Coronary artery (tissue), 2 donors: ENCODE measurements at regions not wholly inside any gene's neighbourhood (a gene's known extent, or its start where the extent isn't known, plus 50 kb on each side); places are given as distances from the start of the nearest gene placed in this dataset.

Experiments used
- DNase-seq: peaks from one replicate; pipeline ENCODE4 v3.0.0-alpha.2; 2017; ENCODE audit warnings: low spot score
- H3K27ac ChIP-seq, 2 donors: fragments of 200-600 bp; sonication (generic); one replicate each; pipeline ENCODE4 v1.5.1; 2016 to 2019
- H3K4me3 ChIP-seq: fragments of 200-600 bp; sonication (generic); 2 replicates; pipeline ENCODE4 v1.5.1; 2016; ENCODE audit warnings: mild to moderate bottlenecking, moderate library complexity
- TF ChIP-seq, protein P1 (sequence below): fragments of 200-600 bp; sonication (generic); IDR thresholded peaks from one replicate; pipeline ENCODE4 v1.5.1; 2019; ENCODE audit warnings: antibody characterized with exemption

- TF ChIP-seq, protein P1, sequence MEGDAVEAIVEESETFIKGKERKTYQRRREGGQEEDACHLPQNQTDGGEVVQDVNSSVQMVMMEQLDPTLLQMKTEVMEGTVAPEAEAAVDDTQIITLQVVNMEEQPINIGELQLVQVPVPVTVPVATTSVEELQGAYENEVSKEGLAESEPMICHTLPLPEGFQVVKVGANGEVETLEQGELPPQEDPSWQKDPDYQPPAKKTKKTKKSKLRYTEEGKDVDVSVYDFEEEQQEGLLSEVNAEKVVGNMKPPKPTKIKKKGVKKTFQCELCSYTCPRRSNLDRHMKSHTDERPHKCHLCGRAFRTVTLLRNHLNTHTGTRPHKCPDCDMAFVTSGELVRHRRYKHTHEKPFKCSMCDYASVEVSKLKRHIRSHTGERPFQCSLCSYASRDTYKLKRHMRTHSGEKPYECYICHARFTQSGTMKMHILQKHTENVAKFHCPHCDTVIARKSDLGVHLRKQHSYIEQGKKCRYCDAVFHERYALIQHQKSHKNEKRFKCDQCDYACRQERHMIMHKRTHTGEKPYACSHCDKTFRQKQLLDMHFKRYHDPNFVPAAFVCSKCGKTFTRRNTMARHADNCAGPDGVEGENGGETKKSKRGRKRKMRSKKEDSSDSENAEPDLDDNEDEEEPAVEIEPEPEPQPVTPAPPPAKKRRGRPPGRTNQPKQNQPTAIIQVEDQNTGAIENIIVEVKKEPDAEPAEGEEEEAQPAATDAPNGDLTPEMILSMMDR, result no peak
- DNase-seq, result no peak
- Histone ChIP-seq H3K27ac (no peak overlapping the region), H3K4me3 (no peak overlapping the region)
These were observed 110.1 kb downstream of the DLEU7 start for GRCh38 chr13:50733392-50733791.

GRCh38 chr13:50735071-50735470 lies 108.4 kb downstream of the DLEU7 start:
- Histone ChIP-seq H3K4me3 (no peak overlapping the region), H3K27ac (no peak overlapping the region)
- TF ChIP-seq, protein P1, result no peak
- no peak for DNase-seq

- TF ChIP-seq, protein P1, result no peak
- Histone ChIP-seq H3K4me3 (no peak overlapping the region), H3K27ac (no peak overlapping the region)
- DNase-seq, result no peak
These were observed 103.3 kb downstream of the DLEU7 start for GRCh38 chr13:50740052-50740741.

DNA sequence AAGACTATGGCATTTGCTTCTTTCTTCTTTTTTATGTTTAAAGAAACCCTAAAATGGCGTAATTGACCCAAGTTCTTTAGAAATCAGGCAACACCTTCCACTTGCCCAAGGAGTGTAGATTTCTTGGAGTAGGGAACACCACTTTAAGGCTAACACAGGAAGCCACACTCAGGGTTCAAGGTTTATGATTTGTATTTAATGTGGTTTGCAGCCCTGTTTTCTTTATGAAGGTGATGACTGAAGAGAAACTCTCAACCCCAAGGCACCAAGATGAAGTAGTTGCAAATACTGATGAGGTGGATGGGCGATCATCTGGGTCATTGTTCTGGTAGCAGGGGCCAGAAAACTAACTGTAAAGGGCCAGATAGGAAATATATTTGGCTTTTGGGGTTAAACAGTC lies 101.1 kb downstream of the DLEU7 start:
- no peak for DNase-seq
- TF ChIP-seq, protein P1, result no peak
- H3K4me3 ChIP-seq, result no peak overlapping the region
- H3K27ac ChIP-seq, result no peak overlapping the region

DNA sequence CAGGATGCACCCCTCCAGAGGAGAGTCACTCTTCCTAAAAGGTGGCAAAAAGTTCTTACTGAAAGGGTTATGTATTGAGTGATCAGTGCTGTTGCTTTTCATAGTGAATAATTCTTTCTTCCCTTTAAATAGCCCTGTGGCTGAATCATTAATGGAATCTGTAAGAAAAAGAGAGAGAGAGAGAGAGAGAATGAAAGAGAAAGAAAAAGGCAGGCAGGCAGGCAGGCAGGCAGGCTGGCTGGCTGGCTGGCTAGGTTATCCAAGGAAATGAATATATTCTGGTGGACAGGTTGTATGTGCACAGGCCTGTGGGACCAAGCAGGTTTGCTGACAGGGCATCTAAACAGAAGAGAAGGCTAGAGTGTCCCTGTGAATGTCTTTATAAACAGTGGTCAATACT lies 100.5 kb downstream of the DLEU7 start:
- no peak overlapping the region for H3K27ac ChIP-seq
- H3K4me3 ChIP-seq, result no peak overlapping the region
- TF ChIP-seq, protein P1, result no peak
- no peak for DNase-seq

- Histone ChIP-seq H3K27ac (no peak overlapping the region), H3K4me3 (no peak overlapping the region)
- DNase-seq, result no peak
- TF ChIP-seq, protein P1, result no peak
These were observed 99.3 kb downstream of the DLEU7 start for GRCh38 chr13:50744116-50744660.

- H3K4me3 ChIP-seq, result no peak overlapping the region
- TF ChIP-seq, protein P1, result no peak
These were observed 97.9 kb downstream of the DLEU7 start for GRCh38 chr13:50745542-50746115.

More at GRCh38 chr13:50745542-50746115, 97.9 kb downstream of the DLEU7 start:
- no peak for DNase-seq
- H3K27ac ChIP-seq, result no peak overlapping the region
